NCI-H2107 treated with DMSO at 0.1 percent for 48 hours (cell line): ENCODE measurements at regions not wholly inside any gene's neighbourhood (a gene's known extent, or its start where the extent isn't known, plus 50 kb on each side); places are given as distances from the start of the nearest gene placed in this dataset.
A peak's percentile ranks its signal among the peaks of the same experiment; 100 is the strongest.

Experiments used
- DNase-seq: peaks from one replicate; lab custom pipeline; 2025; ENCODE audit not compliant: unreplicated experiment; lab: John Stamatoyannopoulos, UW

DNA sequence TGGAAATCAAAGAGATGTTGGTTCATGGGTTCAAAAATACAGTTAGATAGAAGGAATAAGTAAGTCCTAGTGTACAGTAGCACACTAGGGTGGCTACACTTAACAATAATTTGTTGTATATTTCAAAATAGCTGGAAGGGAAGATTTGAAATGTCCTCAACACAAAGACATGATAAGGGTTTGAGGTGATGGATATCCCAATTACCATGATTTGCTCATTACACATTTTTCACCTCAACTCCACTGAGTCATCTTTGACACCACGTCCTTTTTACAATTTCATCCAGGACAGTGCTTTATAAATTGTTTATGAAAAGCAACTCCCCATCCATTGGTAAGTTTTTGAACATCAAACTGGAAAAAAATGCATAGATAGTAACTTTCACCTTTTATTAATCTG, 208.3 kb downstream of the ZC3H11B start:
- no peak for DNase-seq

DNA sequence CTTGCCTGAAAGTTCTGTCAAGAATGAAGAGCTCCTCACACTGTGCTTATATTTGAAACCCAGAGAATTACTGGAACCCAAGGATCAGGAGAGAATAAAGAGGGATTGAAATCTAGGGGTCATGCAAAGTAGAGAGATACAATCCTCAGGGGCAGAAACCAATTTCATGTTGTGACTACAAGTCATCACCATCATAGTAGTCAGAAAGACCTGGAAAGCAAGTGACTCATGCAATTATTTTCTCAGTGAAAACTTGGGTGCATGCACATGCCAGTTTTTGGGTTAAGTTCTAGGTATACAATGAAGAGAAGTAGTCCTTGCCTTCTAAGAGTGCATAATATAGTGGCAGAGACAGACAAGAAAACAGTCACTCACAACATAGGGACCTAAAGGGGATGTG, 210.0 kb downstream of the ZC3H11B start:
- DNase-seq = no peak

DNA sequence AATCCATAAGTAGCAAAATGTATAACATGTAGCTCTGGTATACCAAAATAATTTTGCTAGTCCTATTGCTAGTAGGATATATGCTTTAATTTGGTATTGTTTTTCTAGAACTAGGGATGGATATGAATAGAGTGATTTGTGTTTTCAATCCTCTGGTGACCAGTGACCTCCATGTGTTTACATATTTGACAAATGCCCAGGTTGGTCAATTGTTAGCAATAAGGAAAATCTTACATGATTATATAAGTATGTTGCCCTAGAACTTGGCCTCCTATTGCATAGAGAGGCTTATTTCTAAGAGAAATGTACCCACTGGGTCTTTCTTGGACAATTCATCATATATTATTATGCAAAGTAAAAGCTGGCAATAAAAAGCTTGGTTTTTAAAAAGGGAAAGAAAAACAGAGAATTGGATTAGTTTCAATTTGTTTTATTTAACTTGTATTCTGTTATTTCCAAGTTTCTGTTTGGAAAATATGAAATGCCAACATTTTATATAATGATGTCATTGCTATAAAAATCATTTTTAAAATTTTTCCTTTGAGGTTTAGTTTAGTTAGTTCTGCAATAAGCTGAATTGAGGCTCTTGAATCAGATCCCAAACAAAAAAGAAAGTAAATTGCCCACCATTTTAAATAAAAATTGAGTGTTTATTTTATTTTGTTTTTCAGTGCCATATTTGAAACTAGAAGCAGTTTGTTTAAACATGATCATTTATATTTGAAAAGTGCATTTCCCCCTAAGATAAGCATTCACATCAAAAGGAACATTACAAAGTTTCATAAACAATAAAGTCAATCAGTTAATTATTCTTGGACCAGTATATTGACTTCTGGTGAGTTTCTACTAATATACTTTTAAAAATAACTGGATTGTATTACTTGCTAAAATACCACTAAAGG, 210.9 kb downstream of the ZC3H11B start:
- DNase-seq = no peak

DNA sequence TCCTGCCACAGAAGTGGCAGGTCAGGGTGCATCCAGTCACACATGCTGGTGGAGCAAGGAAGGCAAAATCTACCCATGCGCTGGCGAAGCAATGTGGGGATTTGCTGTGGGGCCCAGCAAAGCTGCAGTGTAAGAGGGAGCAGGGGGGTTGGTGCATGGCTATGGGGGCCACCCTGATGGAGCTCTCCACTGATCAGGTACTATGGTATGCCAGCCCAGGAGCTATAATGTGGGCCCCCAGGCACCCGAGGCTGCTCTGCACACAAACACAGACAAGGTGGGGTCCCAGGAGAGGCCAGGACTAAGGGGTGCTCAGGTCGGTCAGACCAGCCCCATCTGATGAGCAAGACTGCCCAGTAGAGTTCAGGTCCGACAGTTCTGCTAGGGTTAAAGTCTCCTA, 213.5 kb downstream of the ZC3H11B start:
- DNase-seq = no peak

DNA sequence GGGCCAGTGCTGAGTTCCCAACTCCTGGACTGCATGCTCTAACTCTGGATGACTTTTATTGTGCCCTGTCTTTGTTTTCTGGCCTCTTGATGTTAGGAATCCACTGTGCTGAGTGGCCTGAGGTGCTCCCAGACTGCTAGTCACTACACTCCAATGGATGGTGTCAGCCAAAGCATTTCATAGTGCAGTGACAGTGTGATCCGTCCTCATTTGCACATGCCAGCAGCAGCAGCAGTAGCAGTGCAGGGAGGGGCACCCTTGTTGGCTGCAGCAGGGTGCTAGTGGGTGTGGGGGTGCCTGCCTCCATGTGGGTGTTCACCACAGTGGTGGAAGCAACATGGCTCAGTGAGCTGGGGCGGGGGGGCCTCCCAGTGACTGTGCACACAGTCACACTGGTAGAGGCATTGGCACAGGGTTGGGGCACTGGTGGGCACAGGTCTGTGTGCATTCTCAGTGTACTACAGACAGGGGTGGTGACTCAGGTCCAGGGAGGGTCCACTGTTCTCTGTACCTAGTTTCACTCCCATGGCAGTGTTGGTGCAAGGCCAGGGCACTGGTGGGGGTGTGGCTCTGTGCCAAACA, 214.0 kb downstream of the ZC3H11B start:
- DNase-seq = no peak

DNA sequence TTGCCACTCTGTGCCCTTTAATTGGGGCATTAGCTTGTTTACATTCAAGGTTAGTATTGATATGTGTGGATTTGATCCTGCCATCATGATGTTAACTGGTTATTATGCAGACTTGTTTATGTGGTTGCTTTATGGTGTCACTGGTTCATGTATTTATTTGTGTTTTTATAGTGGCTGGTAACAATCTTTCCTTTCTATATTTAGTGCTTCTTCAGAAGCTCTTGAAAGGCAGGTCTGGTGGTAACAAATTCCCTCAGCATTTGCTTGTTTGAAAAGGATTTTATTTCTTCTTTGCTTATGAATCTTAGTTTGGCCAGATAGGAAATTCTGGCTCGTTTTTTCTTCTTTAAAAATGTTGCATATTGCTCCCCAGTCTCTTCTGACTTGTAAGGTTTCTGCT, 215.4 kb downstream of the ZC3H11B start:
- DNase-seq = no peak

DNA sequence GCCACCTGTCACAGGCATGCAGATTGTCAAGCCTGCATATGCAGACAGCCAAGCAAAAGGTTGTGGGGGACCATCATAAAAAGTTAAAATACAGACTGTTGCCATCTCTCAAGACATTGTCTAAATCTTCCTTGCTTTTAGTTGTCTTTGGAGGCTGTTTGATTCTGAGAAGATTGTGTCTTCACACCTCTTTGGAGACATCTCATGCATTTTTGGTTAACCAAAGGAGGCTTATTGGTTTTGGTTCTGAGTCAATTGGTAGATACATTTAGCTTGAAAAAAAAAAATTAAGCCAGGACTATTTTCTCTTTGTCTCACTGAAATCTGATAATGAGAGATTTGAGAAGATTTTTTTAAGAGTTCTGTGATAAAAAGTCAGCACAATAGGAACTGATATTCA, 217.6 kb downstream of the LYPLAL1 start:
- DNase-seq = no peak

DNA sequence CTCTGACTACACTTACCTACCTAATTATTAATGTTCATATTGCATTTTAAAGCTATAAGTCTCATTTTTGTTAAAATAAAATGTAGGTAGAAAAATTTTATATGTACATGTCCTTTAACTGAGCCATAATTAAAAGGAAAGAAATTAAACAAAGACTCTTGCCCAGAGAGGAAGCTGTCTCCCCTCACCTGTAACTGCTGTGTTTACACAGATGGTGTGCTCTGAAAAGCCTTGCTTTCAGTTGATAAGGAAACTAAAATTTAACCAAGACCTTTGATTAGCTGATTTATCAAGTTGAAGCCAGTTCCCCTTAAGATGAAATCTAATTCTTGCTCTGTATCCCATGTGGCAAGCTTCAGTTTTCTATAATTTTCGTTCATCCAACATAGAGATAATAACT, 213.5 kb downstream of the LYPLAL1 start:
- no peak for DNase-seq

DNA sequence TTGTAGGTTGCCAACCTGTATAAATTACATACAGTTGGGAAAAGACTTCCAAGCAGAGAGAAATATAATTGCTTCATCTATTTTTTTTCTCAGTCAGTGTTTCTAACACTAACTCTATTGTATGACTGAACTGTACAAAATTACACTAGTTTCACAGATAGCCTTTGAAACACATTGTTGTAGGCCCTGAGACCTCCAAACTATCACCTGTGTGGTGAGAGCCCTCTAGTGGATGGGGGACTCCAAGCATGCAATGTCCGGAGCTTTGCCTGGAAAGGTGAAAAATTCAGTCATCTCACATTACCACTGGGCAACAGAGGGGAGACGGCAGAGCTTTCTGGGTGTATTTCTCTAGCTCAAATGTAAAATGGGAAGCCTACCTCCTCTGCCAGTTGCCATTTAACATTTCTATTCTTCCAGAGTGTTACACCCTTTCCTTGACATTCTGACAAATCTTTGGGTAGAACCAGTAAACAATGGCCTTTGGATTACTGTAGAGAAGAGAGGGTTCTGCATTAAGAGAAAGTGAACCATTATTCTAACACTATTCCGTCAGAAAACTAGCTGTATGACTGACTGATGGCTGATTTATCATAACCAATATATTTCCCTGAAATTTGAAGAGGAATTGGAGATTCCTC, 212.2 kb downstream of the LYPLAL1 start:
- DNase-seq = peak; percentile 79

DNA sequence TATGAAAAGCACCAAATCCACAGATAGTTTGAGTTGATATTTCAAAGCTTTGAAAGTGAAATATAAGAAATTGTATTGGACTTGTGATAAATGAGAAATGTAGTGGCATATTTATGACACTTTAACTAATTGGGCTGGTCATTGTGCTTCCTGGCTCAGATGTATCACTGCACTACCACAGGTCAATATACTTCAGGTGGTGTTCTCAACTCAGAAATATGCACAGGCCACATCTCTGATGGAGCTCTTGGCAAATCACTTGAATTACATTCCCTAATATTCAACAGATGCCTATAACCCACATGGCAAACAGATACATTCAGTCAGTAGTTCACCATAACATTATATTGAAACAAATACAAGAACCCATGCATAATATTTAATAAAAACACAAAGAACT, 209.6 kb downstream of the LYPLAL1 start:
- no peak for DNase-seq

DNA sequence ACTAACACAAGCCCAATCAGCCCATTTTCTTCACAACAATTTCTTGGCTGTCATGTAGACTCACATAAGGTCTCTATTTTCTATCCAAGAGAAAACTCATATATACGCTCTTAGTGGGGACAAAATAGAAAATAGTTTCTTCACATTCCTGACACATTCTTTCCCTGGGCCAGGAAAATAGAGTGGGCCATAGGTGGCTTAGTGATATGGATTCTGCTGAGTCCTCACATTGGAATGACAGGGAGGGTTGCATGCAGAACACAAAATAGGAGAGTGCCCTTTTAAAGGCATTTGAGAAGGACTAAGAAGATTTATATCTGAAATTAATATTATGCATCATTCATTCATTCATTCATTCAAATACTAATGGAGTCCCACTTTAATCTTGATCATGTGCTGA, 207.7 kb downstream of the LYPLAL1 start:
- no peak for DNase-seq

DNA sequence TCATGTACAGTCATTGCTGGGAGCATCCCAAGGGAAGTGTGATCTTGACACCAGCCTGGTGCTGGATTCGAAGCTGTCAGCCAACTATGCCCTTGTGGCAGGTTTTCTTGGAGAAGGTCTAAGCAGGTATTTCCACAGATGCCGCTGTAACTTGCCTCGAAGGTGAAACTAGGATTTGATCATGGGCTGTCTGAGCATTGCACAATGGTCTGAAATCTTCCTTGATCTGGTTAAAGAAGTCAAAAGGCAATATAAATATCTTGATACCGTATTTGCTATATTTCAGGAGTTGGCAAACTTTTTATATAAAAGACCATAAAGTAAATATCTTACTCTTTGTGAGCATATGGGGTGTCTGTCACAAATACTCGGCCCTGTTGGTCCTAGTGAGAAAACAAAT, 206.8 kb downstream of the LYPLAL1 start:
- DNase-seq = no peak

DNA sequence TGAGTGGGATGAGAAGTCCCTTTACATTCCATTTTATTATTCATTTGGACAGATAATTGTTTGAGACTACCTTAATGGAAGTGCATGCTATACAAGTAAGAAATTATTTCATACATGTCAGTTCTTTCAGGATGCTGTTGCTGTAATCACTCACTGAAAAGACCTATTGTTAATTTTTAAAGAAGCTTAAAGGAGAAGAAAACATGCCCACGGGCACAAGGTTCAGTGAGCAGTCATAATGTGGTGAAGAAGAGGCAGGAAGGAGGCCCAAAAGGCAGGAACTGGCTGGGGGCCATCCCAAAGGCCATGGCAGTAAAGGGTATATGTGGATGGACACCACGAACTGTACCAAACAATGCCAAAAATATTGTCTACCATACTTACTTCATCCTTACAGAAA, 206.0 kb downstream of the LYPLAL1 start:
- DNase-seq = no peak

DNA sequence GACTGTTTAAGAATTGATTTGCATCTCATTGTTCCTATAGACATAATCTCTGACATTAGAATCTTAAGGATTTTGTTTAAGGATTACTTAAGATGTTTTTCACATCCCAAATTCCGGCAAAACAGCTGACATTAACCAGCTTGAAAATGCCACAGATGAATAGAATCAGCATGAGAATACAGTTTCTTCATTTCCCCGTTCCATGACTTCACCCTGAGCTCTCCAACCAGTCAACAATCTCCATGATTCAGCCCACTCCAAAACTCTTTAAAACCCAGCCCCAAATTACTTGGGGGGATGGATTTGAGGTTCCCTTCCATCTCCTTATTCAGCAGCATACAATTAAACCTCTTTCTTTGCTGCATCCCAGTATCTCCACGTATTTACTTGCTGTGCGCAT, 201.0 kb downstream of the LYPLAL1 start:
- no peak for DNase-seq

DNA sequence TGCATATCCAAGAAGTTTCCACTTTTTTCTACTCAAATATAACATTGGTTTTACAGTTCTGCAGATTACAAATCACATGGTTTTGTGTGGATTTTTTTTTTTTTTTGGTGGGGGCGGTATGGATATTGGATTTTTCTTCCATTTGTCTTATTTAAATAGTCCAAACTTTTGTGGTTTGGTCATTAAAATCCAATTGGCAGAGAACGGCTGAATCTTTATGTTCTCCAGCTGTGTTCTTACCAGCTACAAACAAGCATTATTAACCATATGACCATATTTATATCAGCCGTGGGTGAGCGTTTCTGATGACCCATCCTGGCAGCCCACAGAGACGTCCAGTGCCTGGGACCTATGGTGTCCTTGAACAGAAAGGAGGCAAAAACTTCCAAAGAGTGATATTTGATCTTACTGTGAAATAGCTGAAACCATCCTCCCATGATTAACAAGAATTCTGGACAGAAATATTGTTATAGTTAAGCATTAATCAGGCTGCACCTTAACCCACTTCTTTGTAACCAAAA, 200.4 kb downstream of the LYPLAL1 start:
- DNase-seq = no peak

DNA sequence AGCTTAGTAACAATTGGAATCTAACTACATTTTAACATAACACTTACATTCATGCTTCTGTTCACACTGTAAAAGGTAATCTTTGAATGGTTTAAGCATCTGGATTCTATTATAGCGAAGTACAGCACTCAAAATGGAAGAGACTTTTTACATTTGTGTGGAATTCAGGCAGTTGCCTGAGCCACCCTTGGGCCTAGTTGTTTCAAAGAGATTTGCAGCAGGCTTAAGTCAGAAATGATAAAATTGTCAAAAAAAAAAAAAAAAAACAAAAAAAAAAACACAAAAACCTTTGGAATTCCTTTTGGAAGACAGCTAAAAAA, 199.9 kb downstream of the LYPLAL1 start:
- DNase-seq = no peak

DNA sequence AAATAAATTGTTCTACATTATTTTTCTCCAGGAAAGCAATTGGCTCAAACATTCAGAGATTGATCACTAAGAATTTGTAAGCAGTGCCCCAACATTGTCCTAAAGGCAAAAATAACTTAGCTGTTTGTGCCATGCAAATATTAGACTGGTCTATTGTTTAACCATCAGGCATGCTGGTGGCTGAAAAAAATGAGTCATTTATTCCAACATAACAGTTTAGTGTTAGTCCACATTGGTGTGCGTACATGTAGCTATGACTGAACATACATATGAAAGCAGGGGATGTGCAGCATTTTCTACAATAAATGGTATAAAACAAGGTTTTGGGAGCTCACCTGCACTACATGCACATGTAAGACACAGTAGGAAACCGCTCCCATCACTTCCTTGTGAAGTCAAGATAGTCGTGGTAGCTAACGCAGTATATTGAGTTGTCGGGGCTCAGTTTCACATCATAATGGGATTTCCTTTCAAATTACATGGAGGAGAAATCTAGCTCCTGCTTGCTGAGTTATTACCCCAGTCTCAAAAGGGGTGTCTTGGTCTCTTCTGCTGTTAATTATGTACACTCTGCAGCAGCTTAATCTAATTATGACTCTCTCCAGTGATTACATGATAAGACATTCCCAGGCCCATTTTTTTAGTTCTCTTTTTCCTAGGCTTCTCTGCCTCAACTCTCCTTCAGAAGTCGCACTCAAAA, 199.4 kb downstream of the LYPLAL1 start:
- DNase-seq = no peak

DNA sequence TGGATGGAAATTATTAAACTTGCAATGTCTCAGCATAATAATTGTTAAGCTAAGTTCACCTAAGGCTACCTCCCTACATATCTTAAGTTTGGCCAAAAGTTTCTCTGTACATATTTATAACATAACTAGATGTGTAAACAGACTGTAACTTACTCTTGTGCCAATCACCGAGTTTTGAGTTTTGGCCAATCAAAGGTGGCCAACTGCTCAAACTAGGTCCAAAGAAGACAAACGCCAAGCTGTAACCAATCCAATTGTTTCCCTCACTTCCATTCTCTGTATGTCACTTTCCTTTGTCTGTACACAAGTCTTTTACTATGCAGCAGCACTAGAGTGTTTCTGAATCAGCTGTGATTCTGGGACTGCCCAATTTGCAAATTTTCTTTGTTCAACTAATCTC, 197.8 kb downstream of the LYPLAL1 start:
- DNase-seq = no peak

DNA sequence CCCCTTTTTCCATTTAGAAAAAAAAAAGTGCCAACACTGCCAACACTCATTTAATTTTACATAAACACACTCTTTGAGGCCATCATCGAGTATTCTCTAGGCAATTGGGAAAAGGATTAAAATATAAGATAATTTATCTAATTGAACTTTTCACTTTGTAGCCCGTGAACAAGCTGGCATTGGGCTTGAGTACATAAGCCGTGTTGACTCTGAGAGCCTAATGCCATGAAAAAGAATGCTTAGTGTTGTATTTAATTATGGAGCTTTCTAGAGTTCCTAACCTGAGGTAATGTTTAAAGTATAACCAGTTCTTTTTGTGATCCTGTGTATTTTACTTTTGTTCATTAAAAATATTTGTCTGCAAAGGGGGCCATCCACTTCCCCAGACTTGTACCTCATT, 193.8 kb downstream of the LYPLAL1 start:
- no peak for DNase-seq

DNA sequence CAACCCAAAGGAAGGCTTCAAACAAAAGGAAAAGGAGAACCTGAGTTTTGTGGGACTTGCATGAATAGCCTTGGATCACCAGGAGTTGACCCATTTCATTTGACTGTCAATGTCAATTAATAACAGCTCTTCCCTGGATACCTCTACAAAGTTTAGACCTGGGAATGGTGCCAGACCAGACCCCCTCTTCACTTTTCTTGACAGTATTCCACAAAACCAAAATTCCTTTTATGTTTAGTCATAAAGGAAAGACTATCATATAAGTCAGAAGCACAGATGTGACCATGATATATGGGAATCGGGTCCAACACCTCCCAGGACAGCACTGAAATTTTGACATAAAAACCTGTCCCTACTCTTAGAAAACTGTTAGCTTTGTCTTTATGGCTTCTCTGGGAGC, 191.8 kb downstream of the LYPLAL1 start:
- no peak for DNase-seq

DNA sequence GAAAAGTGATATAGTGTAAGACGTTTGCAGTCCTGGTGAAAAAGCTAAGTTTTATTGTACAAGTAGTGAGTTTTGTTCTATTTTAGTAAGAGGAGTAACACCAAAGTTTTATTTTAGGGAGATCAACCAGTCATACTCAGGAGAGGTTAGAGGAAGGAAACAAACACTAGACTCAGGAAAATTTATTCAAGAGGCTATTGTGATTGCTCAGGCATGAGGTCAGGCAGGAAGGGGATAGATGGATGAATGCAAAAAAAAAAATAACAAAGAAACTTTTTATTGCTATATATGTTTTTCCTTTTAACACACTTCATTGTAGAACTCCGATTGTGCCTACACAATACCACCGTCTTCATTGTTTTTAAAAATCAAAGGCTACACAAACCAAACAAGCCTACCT, 189.0 kb downstream of the LYPLAL1 start:
- no peak for DNase-seq

DNA sequence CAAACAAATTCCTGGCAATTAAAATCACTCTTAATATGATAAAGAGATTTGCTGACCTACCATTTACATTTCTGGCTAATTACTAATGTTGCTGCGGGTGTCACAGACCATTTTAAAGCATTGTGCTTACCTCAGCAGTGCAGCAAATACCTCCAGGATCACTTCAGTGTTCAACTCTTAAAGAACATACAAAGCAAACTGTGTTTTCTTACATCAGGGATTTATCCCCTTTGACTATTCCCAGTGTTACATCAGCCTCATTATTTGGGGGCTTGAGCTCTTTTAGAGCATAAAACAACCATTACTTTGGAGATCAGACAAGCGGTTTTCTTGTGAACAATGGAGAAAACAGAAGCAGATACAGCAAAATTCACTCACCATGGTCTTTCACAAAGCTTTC, 185.4 kb downstream of the LYPLAL1 start:
- no peak for DNase-seq
